IMR-90 (cell line): ENCODE measurements at regions not wholly inside any gene's neighbourhood (a gene's known extent, or its start where the extent isn't known, plus 50 kb on each side); places are given as distances from the start of the nearest gene placed in this dataset.

Experiments used
- ATAC-seq: fragments of 200-7000 bp; cut with Tn5 transposase; 2 replicates; pipeline ENCODE4 v1.9.1; 2020; ENCODE audit warnings: low read depth, mild to moderate bottlenecking, moderate library complexity
- BruUV-seq: library from RNA; stranded (reverse); fragments of 400-500 nt; replicated peaks from 2 replicates; lab custom pipeline; 2021; lab: Mats Ljungman, UMichigan
- CTCF ChIA-PET: fragments of 300-600 bp; formaldehyde crosslinking; extraction: SDS; loops from one replicate; lab custom pipeline; 2021; ENCODE audit warnings: antibody characterized with exemption; lab: Yijun Ruan, JAX
- POLR2A ChIA-PET: fragments of 300-600 bp; sonication (Branson Sonifier 250); formaldehyde crosslinking; loops from one replicate; lab custom pipeline; 2022; ENCODE audit warnings: antibody characterized with exemption; ENCODE audit not compliant: unreplicated experiment; lab: Charles Lee
- DNase-seq: peaks from one replicate; pipeline ENCODE4 v3.0.0; 2013
- H2AFZ ChIP-seq: replicated peaks from 2 replicates; pipeline ENCODE3; 2013; ENCODE audit warnings: low read length, mild to moderate bottlenecking; ENCODE audit not compliant: poor library complexity
- H2AK5ac ChIP-seq: 2 replicates; pipeline ENCODE4 v1.6.1; 2013; ENCODE audit warnings: low read depth, low read length, inconsistent platforms
- H2AK9ac ChIP-seq: replicated peaks from 2 replicates; pipeline ENCODE3; 2013; ENCODE audit warnings: mild to moderate bottlenecking, low read depth, low read length, moderate library complexity; ENCODE audit not compliant: poor library complexity
- H2BK120ac ChIP-seq: 2 replicates; pipeline ENCODE4 v1.6.1; 2013; ENCODE audit warnings: low read depth, low read length, inconsistent platforms
- H2BK15ac ChIP-seq: 3 replicates; pipeline ENCODE4 v1.6.1; 2013; ENCODE audit warnings: low read depth, low read length, inconsistent platforms
- H2BK20ac ChIP-seq: 2 replicates; pipeline ENCODE4 v1.6.1; 2013; ENCODE audit warnings: low read depth, mild to moderate bottlenecking, inconsistent platforms, low read length, moderate library complexity
- H2BK5ac ChIP-seq: 2 replicates; pipeline ENCODE4 v1.6.1; 2013; ENCODE audit warnings: mild to moderate bottlenecking, low read depth, low read length, inconsistent platforms; ENCODE audit not compliant: poor library complexity, severe bottlenecking
- H3K14ac ChIP-seq: replicated peaks from 2 replicates; pipeline ENCODE4 v1.6.1; 2013; ENCODE audit warnings: low read depth, low read length, inconsistent platforms
- H3K18ac ChIP-seq: 2 replicates; pipeline ENCODE4 v1.6.1; 2013; ENCODE audit warnings: low read depth, low read length, control low read depth
- H3K23ac ChIP-seq: 2 replicates; pipeline ENCODE4 v1.6.1; 2013; ENCODE audit warnings: low read depth, low read length, inconsistent platforms
- H3K27ac ChIP-seq: 2 replicates; pipeline ENCODE4 v1.5.1; 2013; ENCODE audit warnings: mild to moderate bottlenecking, control low read depth, low read length; ENCODE audit not compliant: insufficient read depth
- H3K27me3 ChIP-seq: 2 replicates; pipeline ENCODE4 v1.6.1; 2013; ENCODE audit warnings: low read length; ENCODE audit not compliant: control insufficient read depth, insufficient read depth
- H3K36me3 ChIP-seq: 2 replicates; pipeline ENCODE4 v1.6.1; 2013; ENCODE audit warnings: low read length, mixed read lengths; ENCODE audit not compliant: control insufficient read depth, insufficient read depth
- H3K4ac ChIP-seq: 2 replicates; pipeline ENCODE4 v1.6.1; 2013; ENCODE audit warnings: low read depth, low read length, inconsistent platforms
- H3K4me1 ChIP-seq: 2 replicates; pipeline ENCODE4 v1.6.1; 2013; ENCODE audit warnings: low read length, mixed read lengths; ENCODE audit not compliant: control insufficient read depth, insufficient read depth
- H3K4me2 ChIP-seq: 2 replicates; pipeline ENCODE4 v1.6.1; 2013; ENCODE audit warnings: low read depth, mild to moderate bottlenecking, control low read depth, low read length, moderate library complexity
- H3K4me3 ChIP-seq: 2 replicates; pipeline ENCODE4 v1.5.1; 2013; ENCODE audit warnings: low read depth, mild to moderate bottlenecking, control low read depth, low read length, moderate library complexity; ENCODE audit not compliant: insufficient read depth
- H3K56ac ChIP-seq: 2 replicates; pipeline ENCODE4 v1.6.1; 2013; ENCODE audit warnings: low read length, inconsistent platforms; ENCODE audit not compliant: insufficient read depth; ENCODE audit errors: extremely low read depth
- H3K79me1 ChIP-seq, 2 experiments: 2 replicates each; pipeline ENCODE4 v1.6.1; 2013; ENCODE audit warnings: low read length in 2 of 2, inconsistent platforms in 1 of 2, low read depth in 1 of 2
- H3K9ac ChIP-seq: 2 replicates; pipeline ENCODE4 v1.6.1; 2013; ENCODE audit warnings: low read depth, low read length, control low read depth
- H3K9me1 ChIP-seq: 2 replicates; pipeline ENCODE4 v1.6.1; 2013; ENCODE audit warnings: low read length, inconsistent platforms; ENCODE audit not compliant: insufficient read depth
- H3K9me3 ChIP-seq: 2 replicates; pipeline ENCODE4 v1.6.1; 2013; ENCODE audit warnings: low read length; ENCODE audit not compliant: control insufficient read depth, insufficient read depth
- H4K20me1 ChIP-seq: 2 replicates; pipeline ENCODE4 v1.6.1; 2013; ENCODE audit warnings: low read length, inconsistent platforms; ENCODE audit not compliant: insufficient read depth
- H4K5ac ChIP-seq: 2 replicates; pipeline ENCODE4 v1.6.1; 2013; ENCODE audit warnings: mild to moderate bottlenecking, low read depth, low read length, control low read depth
- H4K8ac ChIP-seq, 2 experiments: 2 replicates each; pipeline ENCODE4 v1.6.1; 2013; ENCODE audit warnings: low read depth in 2 of 2, low read length in 2 of 2, control low read depth in 1 of 2, inconsistent platforms in 1 of 2
- H4K91ac ChIP-seq: 2 replicates; pipeline ENCODE4 v1.6.1; 2013; ENCODE audit warnings: low read depth, low read length, inconsistent platforms; ENCODE audit not compliant: insufficient read depth
- WGBS, 2 experiments: methylation state at CpG; one replicate each; pipeline versions ENCODE4 v1.1.5 to v1.1.7; 2013; ENCODE audit warnings: missing lambda C conversion rate in 2 of 2; ENCODE audit not compliant: insufficient read length in 1 of 2; ENCODE audit errors: extremely low coverage in 2 of 2; 5-methylcytosine and 5-hydroxymethylcytosine counted together
- dilution Hi-C: fragments of 300-500 bp; cut with HindIII; formaldehyde crosslinking; loops from one replicate; pipeline ENCODE4 v1.14.3; 2018; ENCODE audit warnings: low sequenced_read_pairs; ENCODE audit not compliant: unreplicated experiment
- in situ Hi-C: fragments of 300-500 bp; cut with MboI; formaldehyde crosslinking; loops from 3 replicates; pipeline ENCODE4 v1.14.3; 2019; ENCODE audit warnings: low sequenced_read_pairs, inconsistent platforms, mixed read lengths
- intact Hi-C: fragments of 100-400 bp; cut with micrococcal nuclease; formaldehyde crosslinking; loops from 2 replicates; pipeline ENCODE4 v1.10.0; 2022
- TF ChIP-seq, protein P1 (sequence below): conservative IDR thresholded peaks from 2 replicates; pipeline ENCODE4 v1.5.1; 2012; ENCODE audit warnings: mild to moderate bottlenecking, low read depth, low read length, improper control_type of control experiment

DNA sequence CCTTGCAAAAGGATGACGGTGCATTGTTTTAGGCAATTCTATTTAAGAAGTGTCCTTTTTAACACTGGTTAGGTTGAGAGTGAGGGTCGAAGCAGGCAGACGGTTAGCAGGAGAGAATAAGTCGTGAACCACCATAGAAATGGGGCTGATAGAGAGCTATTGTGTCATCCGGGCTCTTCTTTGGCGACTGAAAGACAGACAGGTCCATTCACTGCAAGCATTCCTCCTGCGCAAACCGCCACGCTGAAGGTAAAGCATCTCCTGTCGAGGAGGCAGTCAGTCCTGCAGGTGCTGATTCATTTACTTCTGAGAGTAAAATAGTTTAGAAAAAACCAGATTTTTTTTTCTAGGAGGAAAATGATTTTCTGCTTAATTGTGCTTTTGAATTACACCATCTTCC, 1002.8 kb upstream of the NR2F2 start:
- H2AK5ac ChIP-seq = no peak overlapping the region
- no peaks in the 10 kb centered on the region for H3K9me1 ChIP-seq
- in situ Hi-C loops (no loop called here), intact Hi-C loops (no loop called here), dilution Hi-C loops (no loop called here)
- no peak overlapping the region for H3K4me3 ChIP-seq
- no peaks in the 10 kb centered on the region for H4K20me1 ChIP-seq
- CTCF ChIA-PET = no interaction called here
- no peak overlapping the region for H3K23ac ChIP-seq
- H3K4me2 ChIP-seq = no peak overlapping the region
- no peak overlapping the region for H2BK20ac ChIP-seq
- H3K4ac ChIP-seq = no peak overlapping the region
- no peak overlapping the region for H3K27ac ChIP-seq
- no peak overlapping the region for H2AFZ ChIP-seq
- no peaks in the 10 kb centered on the region for H3K36me3 ChIP-seq
- H3K18ac ChIP-seq = no peak overlapping the region
- H3K14ac ChIP-seq = no peak overlapping the region
- no peak overlapping the region for H2BK15ac ChIP-seq
- BruUV-seq = no TSS peak
- POLR2A ChIA-PET = no interaction called here
- H4K91ac ChIP-seq = no peak overlapping the region
- TF ChIP-seq, protein P1, sequence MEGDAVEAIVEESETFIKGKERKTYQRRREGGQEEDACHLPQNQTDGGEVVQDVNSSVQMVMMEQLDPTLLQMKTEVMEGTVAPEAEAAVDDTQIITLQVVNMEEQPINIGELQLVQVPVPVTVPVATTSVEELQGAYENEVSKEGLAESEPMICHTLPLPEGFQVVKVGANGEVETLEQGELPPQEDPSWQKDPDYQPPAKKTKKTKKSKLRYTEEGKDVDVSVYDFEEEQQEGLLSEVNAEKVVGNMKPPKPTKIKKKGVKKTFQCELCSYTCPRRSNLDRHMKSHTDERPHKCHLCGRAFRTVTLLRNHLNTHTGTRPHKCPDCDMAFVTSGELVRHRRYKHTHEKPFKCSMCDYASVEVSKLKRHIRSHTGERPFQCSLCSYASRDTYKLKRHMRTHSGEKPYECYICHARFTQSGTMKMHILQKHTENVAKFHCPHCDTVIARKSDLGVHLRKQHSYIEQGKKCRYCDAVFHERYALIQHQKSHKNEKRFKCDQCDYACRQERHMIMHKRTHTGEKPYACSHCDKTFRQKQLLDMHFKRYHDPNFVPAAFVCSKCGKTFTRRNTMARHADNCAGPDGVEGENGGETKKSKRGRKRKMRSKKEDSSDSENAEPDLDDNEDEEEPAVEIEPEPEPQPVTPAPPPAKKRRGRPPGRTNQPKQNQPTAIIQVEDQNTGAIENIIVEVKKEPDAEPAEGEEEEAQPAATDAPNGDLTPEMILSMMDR = no peak
- no peaks in the 10 kb centered on the region for H3K9me3 ChIP-seq
- no peak overlapping the region for H3K56ac ChIP-seq
- peaks cover 2% of the 10 kb centered on the region; the same call in 1 of the 2 replicates for H3K4me1 ChIP-seq
- no peak for ATAC-seq
- no peak overlapping the region for H4K5ac ChIP-seq
- H3K79me1 ChIP-seq = no peaks in the 10 kb centered on the region
- no peak for DNase-seq
- peaks cover 2% of the 10 kb centered on the region; the same call in 1 of the 2 replicates for H3K27me3 ChIP-seq
- WGBS, 2 experiments = 92% methylated on average over 4 of the region's 10 CpGs; no CpG with 5 or more reads in 1 of the 2 experiments
- no peak overlapping the region for H2AK9ac ChIP-seq
- no peak overlapping the region for H4K8ac ChIP-seq
- no peak overlapping the region for H2BK120ac ChIP-seq
- no peak overlapping the region for H2BK5ac ChIP-seq
- H3K9ac ChIP-seq = no peak overlapping the region
